Endothelial cell of umbilical vein (primary cell): ENCODE measurements at regions not wholly inside any gene's neighbourhood (a gene's known extent, or its start where the extent isn't known, plus 50 kb on each side); places are given as distances from the start of the nearest gene placed in this dataset.

Source experiments
- BruUV-seq: library from RNA; stranded (reverse); fragments of 400-500 nt; replicated peaks from 2 replicates; lab custom pipeline; 2021; lab: Mats Ljungman, UMichigan
- CTCF ChIA-PET: fragments of 300-600, 350-600 bp; sonication (Branson Sonifier 250); formaldehyde crosslinking; loops from one replicate; lab custom pipeline; 2021; ENCODE audit warnings: antibody characterized with exemption, inconsistent platforms; lab: Charles Lee
- POLR2A ChIA-PET: fragments of 300-600, 350-600 bp; sonication (Branson Sonifier 250); formaldehyde crosslinking; loops from one replicate; lab custom pipeline; 2021; ENCODE audit warnings: antibody characterized with exemption, inconsistent platforms; lab: Charles Lee
- DNase-seq: peaks from one replicate; pipeline ENCODE4 v3.0.0-alpha.2; 2011; ENCODE audit warnings: low read depth, low spot score
- FAIRE-seq: peaks from 2 replicates; lab custom pipeline; 2011; peaks lifted over from hg19 to GRCh38; lab: Jason Lieb, UNC
- H2AFZ ChIP-seq: 2 replicates; pipeline ENCODE4 v1.6.0; 2012; ENCODE audit warnings: low read depth, low read length, control low read depth, inconsistent platforms
- H3K27ac ChIP-seq: 2 replicates; pipeline ENCODE4 v1.5.1; 2011; ENCODE audit warnings: low read depth, mild to moderate bottlenecking, control low read depth, low read length, moderate library complexity; ENCODE audit not compliant: insufficient read depth
- H3K27me3 ChIP-seq, 2 experiments: 2 replicates each; pipeline versions ENCODE4 v1.6.0 to v1.6.1; 2011; ENCODE audit warnings: low read length in 2 of 2, mixed read lengths in 1 of 2; ENCODE audit not compliant: control insufficient read depth in 2 of 2, insufficient read depth in 2 of 2
- H3K36me3 ChIP-seq, 2 experiments: 2 replicates in 1 of 2; 3 replicates in 1 of 2; pipeline ENCODE4 v1.5.1; 2011; ENCODE audit warnings: low read length in 2 of 2, mild to moderate bottlenecking in 1 of 2, moderate library complexity in 1 of 2; ENCODE audit not compliant: control insufficient read depth in 2 of 2, insufficient read depth in 2 of 2; ENCODE audit errors: extremely low read depth in 1 of 2
- H3K4me1 ChIP-seq: 3 replicates; pipeline ENCODE4 v1.5.1; 2011; ENCODE audit warnings: mild to moderate bottlenecking, low read length; ENCODE audit not compliant: control insufficient read depth, insufficient read depth; ENCODE audit errors: extremely low read depth
- H3K4me2 ChIP-seq: 2 replicates; pipeline ENCODE4 v1.6.1; 2011; ENCODE audit warnings: low read length, control low read depth, mixed read lengths; ENCODE audit not compliant: insufficient read depth
- H3K4me3 ChIP-seq, 3 experiments: fragments of 200-600 bp in 1 of 3; sonication (generic), shearing (Covaris generic) in 1 of 3; replicated peaks in 1 of 3; 2 replicates each; pipeline ENCODE4 v1.5.1; 2011 to 2016; ENCODE audit warnings: control low read depth in 3 of 3, low read length in 3 of 3, mild to moderate bottlenecking in 2 of 3, inconsistent platforms in 1 of 3, low read depth in 1 of 3, moderate library complexity in 1 of 3; ENCODE audit not compliant: insufficient read depth in 1 of 3
- H3K79me2 ChIP-seq: 2 replicates; pipeline ENCODE4 v1.6.0; 2012; ENCODE audit warnings: low read length, inconsistent platforms; ENCODE audit not compliant: control insufficient read depth, insufficient read depth
- H3K9ac ChIP-seq: replicated peaks from 2 replicates; pipeline ENCODE3; 2011; ENCODE audit warnings: low read length, control low read depth; ENCODE audit not compliant: insufficient read depth; ENCODE audit errors: extremely low read depth
- H3K9me1 ChIP-seq: replicated peaks from 3 replicates; pipeline ENCODE4 v1.6.0; 2011; ENCODE audit warnings: mild to moderate bottlenecking, low read length; ENCODE audit not compliant: control insufficient read depth, insufficient read depth; ENCODE audit errors: extremely low read depth
- H3K9me3 ChIP-seq: replicated peaks from 2 replicates; pipeline ENCODE4 v1.5.1; 2012; ENCODE audit warnings: low read length, inconsistent platforms; ENCODE audit not compliant: control insufficient read depth, insufficient read depth
- H4K20me1 ChIP-seq: replicated peaks from 2 replicates; pipeline ENCODE3; 2011; ENCODE audit warnings: mild to moderate bottlenecking, low read length; ENCODE audit not compliant: control insufficient read depth, insufficient read depth; ENCODE audit errors: extremely low read depth
- EZH2 ChIP-seq: IDR thresholded peaks from 2 replicates; pipeline ENCODE4 v1.6.1; 2012; ENCODE audit warnings: borderline replicate concordance, low read depth, mild to moderate bottlenecking, moderate library complexity, low read length, inconsistent platforms; ENCODE audit not compliant: severe bottlenecking
- FOS ChIP-seq: IDR thresholded peaks from 2 replicates; pipeline ENCODE4 v1.6.1; 2011; ENCODE audit warnings: mild to moderate bottlenecking, low read length, moderate library complexity, borderline replicate concordance; ENCODE audit not compliant: insufficient read depth
- GATA2 ChIP-seq: IDR thresholded peaks from 2 replicates; pipeline ENCODE4 v1.7.0; 2011; ENCODE audit warnings: low read depth, mild to moderate bottlenecking, moderate library complexity, mixed read lengths, low read length; ENCODE audit not compliant: insufficient read length, insufficient read depth
- JUN ChIP-seq: IDR thresholded peaks from 2 replicates; pipeline ENCODE4 v1.6.1; 2011; ENCODE audit warnings: borderline replicate concordance, low read depth; ENCODE audit not compliant: insufficient read length, insufficient read depth
- MYC ChIP-seq: IDR thresholded peaks from one replicate; pipeline ENCODE4 v1.6.1; 2011; ENCODE audit warnings: mild to moderate bottlenecking, low read depth, low read length
- POLR2A ChIP-seq: IDR thresholded peaks from 2 replicates; pipeline ENCODE4 v1.6.1; 2012; ENCODE audit warnings: low read depth, mild to moderate bottlenecking, control low read depth, low read length
- POLR2AphosphoS5 ChIP-seq: IDR thresholded peaks from 2 replicates; pipeline ENCODE4 v1.6.1; 2012; ENCODE audit warnings: low read depth, mild to moderate bottlenecking, control low read depth, low read length, moderate library complexity; ENCODE audit not compliant: insufficient read depth
- dilution Hi-C: fragments of 300-500 bp; cut with MboI; formaldehyde crosslinking; loops from one replicate; pipeline ENCODE4 v1.15.0; 2019; ENCODE audit warnings: low sequenced_read_pairs; ENCODE audit not compliant: extremely low pct_ligation_motif_present
- intact Hi-C: fragments of 100-400 bp; cut with micrococcal nuclease; formaldehyde crosslinking; loops from one replicate; pipeline ENCODE4 v1.10.0; 2022
- TF ChIP-seq, protein P1 (sequence below), 2 donors: IDR thresholded peaks; 1 replicate in 1 of 2; 2 replicates in 1 of 2; pipeline ENCODE4 v1.5.1; 2011; ENCODE audit warnings: low read length in 2 of 2, mild to moderate bottlenecking in 2 of 2, moderate library complexity in 2 of 2, control low read depth in 1 of 2, inconsistent platforms in 1 of 2, low read depth in 1 of 2; ENCODE audit not compliant: insufficient read depth in 1 of 2; ENCODE audit errors: extremely low read depth in 1 of 2
- TF ChIP-seq, protein P2 (sequence below): IDR thresholded peaks from 2 replicates; pipeline ENCODE4 v1.6.1; 2011; ENCODE audit not compliant: insufficient read depth, insufficient read length

DNA sequence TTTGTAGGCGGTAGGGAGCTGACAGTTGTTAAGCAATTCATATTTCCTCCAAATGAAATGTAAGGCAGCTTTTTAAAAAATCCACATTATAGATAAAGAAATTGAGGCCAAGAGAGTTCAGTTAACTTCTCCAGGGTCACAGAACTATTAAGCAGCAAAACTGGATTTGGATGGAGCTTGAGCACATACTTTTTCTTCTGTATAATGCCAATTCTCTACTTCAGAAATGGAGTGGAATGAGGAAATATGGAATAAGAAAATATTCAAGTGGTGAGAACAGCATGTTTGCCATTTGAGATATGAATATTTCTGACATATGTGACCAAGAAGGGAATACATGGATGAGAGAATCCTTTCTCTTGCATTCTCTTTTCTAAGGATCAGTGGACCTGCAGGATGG is 233.1 kb downstream of the FOXG1 start:
- ChIA-PET POLR2A (no interaction called here), CTCF (no interaction called here)
- H3K79me2 ChIP-seq = no peaks in the 10 kb centered on the region
- H3K4me1 ChIP-seq = no peaks in the 10 kb centered on the region
- H3K9me3 ChIP-seq = no peaks in the 10 kb centered on the region
- H3K36me3 ChIP-seq = no peaks in the 10 kb centered on the region
- no peak overlapping the region for H3K4me3 ChIP-seq
- H2AFZ ChIP-seq = no peak overlapping the region
- FAIRE-seq = no peak
- no peak overlapping the region for H3K9ac ChIP-seq
- dilution Hi-C loops (no loop called here), intact Hi-C loops (no loop called here)
- no peaks in the 10 kb centered on the region for H3K27me3 ChIP-seq
- DNase-seq = no peak
- no TSS peak for BruUV-seq
- no peak overlapping the region for H3K27ac ChIP-seq
- H4K20me1 ChIP-seq = no peaks in the 10 kb centered on the region
- H3K9me1 ChIP-seq = no peaks in the 10 kb centered on the region
- TF ChIP-seq, protein P1, sequence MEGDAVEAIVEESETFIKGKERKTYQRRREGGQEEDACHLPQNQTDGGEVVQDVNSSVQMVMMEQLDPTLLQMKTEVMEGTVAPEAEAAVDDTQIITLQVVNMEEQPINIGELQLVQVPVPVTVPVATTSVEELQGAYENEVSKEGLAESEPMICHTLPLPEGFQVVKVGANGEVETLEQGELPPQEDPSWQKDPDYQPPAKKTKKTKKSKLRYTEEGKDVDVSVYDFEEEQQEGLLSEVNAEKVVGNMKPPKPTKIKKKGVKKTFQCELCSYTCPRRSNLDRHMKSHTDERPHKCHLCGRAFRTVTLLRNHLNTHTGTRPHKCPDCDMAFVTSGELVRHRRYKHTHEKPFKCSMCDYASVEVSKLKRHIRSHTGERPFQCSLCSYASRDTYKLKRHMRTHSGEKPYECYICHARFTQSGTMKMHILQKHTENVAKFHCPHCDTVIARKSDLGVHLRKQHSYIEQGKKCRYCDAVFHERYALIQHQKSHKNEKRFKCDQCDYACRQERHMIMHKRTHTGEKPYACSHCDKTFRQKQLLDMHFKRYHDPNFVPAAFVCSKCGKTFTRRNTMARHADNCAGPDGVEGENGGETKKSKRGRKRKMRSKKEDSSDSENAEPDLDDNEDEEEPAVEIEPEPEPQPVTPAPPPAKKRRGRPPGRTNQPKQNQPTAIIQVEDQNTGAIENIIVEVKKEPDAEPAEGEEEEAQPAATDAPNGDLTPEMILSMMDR (IDR thresholded peaks at IDR 0.05; ENCODE audit: extremely low read depth in 1 of 2, insufficient read depth in 1 of 2, low read depth in 1 of 2, low read length in 2 of 2) = no peak
- TF ChIP-seq MYC = no peak
- TF ChIP-seq JUN = no peak
- TF ChIP-seq GATA2 = no peak
- no peak for TF ChIP-seq POLR2AphosphoS5
- TF ChIP-seq, protein P2, sequence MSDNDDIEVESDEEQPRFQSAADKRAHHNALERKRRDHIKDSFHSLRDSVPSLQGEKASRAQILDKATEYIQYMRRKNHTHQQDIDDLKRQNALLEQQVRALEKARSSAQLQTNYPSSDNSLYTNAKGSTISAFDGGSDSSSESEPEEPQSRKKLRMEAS = no peak
- TF ChIP-seq FOS = no peak
- TF ChIP-seq POLR2A = no peak
- no peak for TF ChIP-seq EZH2
- H3K4me2 ChIP-seq = no peak overlapping the region
